Cardiac fibroblast (primary cell): ENCODE measurements at regions not wholly inside any gene's neighbourhood (a gene's known extent, or its start where the extent isn't known, plus 50 kb on each side); places are given as distances from the start of the nearest gene placed in this dataset.

Experiments
- DNase-seq, 2 donors: peaks; one replicate each; pipeline versions ENCODE4 v3.0.0 to v3.0.0-alpha.2; 2010; ENCODE audit warnings: low read depth in 2 of 2
- H3K4me3 ChIP-seq, 2 donors: replicated peaks in 1 of 2; 1 replicate in 1 of 2; 2 replicates in 1 of 2; pipeline ENCODE4 v1.5.1; 2011; ENCODE audit warnings: low read depth in 2 of 2, low read length in 2 of 2, mild to moderate bottlenecking in 2 of 2, moderate library complexity in 1 of 2
- CTCF ChIP-seq: IDR thresholded peaks from one replicate; pipeline ENCODE4 v1.5.1; 2011; ENCODE audit warnings: low read depth, mild to moderate bottlenecking, low read length, inconsistent platforms

- H3K4me3 ChIP-seq = no peak overlapping the region
- no peak for TF ChIP-seq CTCF
- DNase-seq = no peak
Observed at GRCh38 chr12:131249246-131250027, 295.7 kb downstream of the ADGRD1 start.

GRCh38 chr12:131250028-131250950 lies 296.6 kb downstream of the ADGRD1 start:
- no peak for TF ChIP-seq CTCF
- DNase-seq = no peak
- H3K4me3 ChIP-seq = no peak overlapping the region

- no peak overlapping the region for H3K4me3 ChIP-seq
- no peak for TF ChIP-seq CTCF
Observed at GRCh38 chr12:131250951-131251315, 297.2 kb downstream of the ADGRD1 start.

GRCh38 chr12:131251336-131252101 lies 297.8 kb downstream of the ADGRD1 start:
- no peak overlapping the region for H3K4me3 ChIP-seq
- TF ChIP-seq CTCF = no peak
- DNase-seq = no peak

More at GRCh38 chr12:131250951-131251315, 297.2 kb downstream of the ADGRD1 start:
- DNase-seq = no peak

- no peak for DNase-seq
- no peak overlapping the region for H3K4me3 ChIP-seq
- TF ChIP-seq CTCF = no peak
Observed at GRCh38 chr12:131253376-131254026, 299.8 kb downstream of the ADGRD1 start.

GRCh38 chr12:131254374-131254773 lies 300.7 kb downstream of the ADGRD1 start:
- TF ChIP-seq CTCF = no peak

More at GRCh38 chr12:131254374-131254773, 300.7 kb downstream of the ADGRD1 start:
- DNase-seq = no peak
- no peak overlapping the region for H3K4me3 ChIP-seq
